Keratinocyte (primary cell): ENCODE measurements at regions not wholly inside any gene's neighbourhood (a gene's known extent, or its start where the extent isn't known, plus 50 kb on each side); places are given as distances from the start of the nearest gene placed in this dataset.

Experiments used
- CTCF ChIP-seq, 3 experiments: IDR thresholded peaks in 1 of 3; conservative IDR thresholded peaks in 1 of 3; optimal IDR thresholded peaks in 1 of 3; 2 replicates in 2 of 3; 3 replicates in 1 of 3; pipeline versions ENCODE3 to v1.5.1; 2011; ENCODE audit warnings: low read length in 3 of 3, mild to moderate bottlenecking in 3 of 3, moderate library complexity in 2 of 3, control low read depth in 1 of 3, inconsistent platforms in 1 of 3; ENCODE audit not compliant: insufficient read depth in 2 of 3; ENCODE audit errors: extremely low read depth in 1 of 3
- EZH2 ChIP-seq: IDR thresholded peaks from one replicate; pipeline ENCODE4 v1.6.1; 2012; ENCODE audit warnings: inconsistent platforms, mild to moderate bottlenecking, low read length, moderate library complexity

- TF ChIP-seq CTCF (optimal IDR thresholded peaks at IDR 0.05 in 1 of 3, IDR thresholded peaks at IDR 0.05 in 1 of 3, conservative IDR thresholded peaks at IDR 0.05 in 1 of 3; ENCODE audit: extremely low read depth in 1 of 3, insufficient read depth in 2 of 3, low read length in 3 of 3) (peak in 1 of 3 experiments; percentile 3), EZH2 (no peak)
Measured at GRCh38 chr7:41029072-41029499, 673.8 kb downstream of the INHBA start.
